Hematopoietic multipotent progenitor cell treated with erythropoietin and hydrocortisone succinate and interleukin-3 and kit ligand, for 4 days (in vitro differentiated cells): ENCODE measurements at regions not wholly inside any gene's neighbourhood (a gene's known extent, or its start where the extent isn't known, plus 50 kb on each side); places are given as distances from the start of the nearest gene placed in this dataset.
"Not testable (repeated sequence)": the region's sequence is repeated elsewhere in the genome, so short reads cannot be mapped to it uniquely, and the experiment has no call there.

Experiments
- DNase-seq: peaks from one replicate; pipeline ENCODE4 v3.0.0-alpha.2; 2015

DNA sequence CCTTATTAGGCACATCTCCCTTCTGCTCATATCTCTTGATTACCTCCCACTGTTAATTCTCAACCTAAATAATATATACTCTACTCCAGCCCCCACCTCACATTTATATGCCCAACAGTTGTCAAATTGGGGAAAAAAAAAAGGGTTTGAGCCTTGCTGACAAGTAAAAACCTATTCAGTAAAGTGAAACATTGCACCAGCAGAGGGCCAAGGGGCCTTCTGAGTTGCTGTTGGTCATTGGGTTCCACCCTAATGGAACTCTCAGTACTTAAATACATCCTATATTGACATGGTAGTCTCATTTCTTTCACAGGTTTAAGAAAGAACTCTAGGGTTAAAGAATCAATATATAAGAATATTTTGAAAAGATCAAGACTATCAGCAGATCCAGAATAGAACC, 362.2 kb downstream of the SMARCA1 start:
- DNase-seq = no peak

DNA sequence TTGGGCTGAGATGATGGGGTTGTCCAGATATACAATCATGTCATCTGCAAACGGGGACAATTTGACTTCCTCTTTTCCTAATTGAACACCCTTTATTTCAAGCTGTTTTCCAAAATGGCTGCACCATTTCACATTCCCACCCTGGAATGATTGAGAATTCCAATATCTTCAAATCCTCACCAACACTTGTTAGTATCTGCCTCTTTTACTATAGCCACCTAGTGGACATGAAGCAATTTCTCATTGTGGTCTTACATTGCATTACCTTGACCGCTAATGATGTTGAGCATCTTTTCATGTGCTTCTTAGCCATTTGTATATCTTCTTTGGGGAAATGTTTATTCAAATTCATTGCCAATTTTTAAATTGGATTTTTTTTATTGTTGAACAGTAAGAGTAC, 364.8 kb downstream of the SMARCA1 start:
- no peak for DNase-seq

DNA sequence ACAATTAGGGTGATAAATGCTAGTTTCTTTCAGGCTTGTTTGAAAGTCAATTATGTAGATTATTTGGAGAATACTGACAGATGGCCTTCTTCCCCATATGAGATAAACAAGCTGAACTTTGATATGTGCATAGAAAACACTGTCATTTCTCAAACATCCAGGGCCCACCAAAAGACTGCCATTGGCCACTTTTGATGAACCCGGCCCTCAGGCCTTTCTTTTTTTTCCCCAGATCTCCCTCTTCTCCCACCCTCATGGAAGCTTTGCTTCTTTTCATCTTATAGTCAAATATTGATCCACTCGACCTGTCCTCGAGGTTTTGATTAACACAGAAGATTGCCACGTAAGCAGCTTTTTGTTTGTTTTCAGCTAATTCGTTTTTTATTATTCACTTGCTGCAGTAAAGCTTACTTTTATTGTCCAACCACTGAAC, 377.4 kb downstream of the SMARCA1 start:
- DNase-seq = no peak

DNA sequence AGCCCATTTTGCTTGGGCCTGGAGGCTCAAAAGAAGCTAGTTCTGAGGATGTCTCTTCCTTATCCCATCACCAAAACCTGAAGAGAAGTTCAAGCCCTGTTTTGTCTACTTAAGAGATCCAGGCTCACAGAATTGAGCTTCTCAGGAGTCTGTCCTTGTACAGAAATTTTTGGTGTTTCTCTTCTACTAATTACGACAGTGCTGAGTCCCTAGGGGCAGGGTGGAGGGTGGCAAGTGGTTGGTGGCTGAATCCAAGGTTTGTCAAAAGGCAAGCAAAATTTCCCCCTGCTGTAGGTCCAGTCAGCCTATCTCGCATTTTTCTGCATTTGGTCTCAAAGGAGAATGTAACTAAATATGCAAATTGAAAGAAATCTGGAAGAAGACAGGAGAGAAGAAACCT, 377.9 kb downstream of the SMARCA1 start:
- no peak for DNase-seq

DNA sequence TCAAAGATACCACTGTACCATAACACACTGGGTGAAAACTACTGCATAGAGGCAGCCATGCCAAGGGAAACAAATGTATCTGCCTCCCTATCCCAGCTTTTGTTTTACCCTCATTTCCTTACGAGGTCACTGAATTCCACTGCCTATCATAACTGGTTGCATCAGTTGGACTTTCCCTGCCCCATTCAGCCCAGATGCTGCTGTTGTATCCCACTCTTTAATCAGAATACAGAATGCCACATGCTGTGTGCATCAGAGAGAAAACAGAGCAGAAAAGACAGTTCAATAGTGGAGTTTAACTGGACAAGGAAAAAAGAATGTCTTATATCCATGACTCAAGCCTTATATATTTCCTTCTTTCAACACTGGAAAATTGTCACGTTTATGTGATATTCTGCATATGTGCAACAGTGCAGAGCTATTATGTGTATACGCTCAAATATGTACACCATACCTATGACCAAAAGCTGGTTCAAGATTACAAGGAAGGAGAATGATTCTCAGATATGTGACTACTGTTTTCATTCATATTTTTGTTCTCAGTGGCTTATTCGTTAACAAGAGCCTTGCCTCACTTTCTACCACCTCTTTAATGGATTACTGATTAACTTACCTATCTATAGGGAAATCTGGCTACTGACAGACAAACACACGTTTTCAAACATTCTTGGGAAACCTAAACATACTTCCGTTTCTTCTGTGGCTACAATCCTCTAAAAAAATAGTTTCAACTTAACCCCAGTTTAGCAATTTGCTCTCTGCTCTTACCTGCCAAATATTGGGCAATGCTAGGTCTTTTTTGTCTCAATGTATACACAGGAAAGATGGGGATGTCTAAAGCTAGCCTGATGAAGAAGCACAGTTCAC, 378.9 kb downstream of the SMARCA1 start:
- DNase-seq = no peak

DNA sequence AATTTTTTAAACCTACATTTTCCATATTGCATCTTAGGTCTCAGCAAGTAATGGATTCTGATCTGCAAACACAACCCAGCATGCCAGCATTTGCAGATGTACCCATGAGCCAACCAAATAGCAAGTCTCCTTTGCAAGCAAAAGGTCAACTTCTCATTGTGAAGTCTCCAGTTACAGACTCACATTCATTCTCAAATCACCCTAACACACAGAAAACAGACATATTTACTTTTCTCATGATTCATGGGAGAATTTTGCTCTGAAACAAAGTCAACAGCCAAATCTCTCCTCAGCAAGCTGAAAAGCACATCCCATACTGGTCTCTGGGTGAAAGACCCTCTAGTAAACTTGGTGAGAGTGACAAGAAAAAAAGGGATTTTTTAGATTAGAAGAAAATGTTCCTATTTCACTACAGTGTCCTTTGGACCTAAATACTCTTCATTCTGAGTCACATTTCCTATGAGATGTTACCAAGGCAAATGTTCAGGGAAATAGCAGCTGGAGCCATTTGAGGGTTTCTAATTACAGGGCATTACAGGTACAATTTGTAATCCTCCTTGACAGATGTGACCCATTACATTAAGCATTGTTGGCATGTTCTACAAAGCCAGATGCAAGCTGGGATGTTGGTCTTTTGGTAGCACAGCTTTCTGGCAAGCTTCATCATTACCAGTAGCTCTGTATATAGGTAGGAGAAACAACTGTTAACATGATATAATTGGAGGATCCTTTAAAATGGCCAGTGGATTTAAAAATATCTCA, 383.3 kb downstream of the SMARCA1 start:
- no peak for DNase-seq

DNA sequence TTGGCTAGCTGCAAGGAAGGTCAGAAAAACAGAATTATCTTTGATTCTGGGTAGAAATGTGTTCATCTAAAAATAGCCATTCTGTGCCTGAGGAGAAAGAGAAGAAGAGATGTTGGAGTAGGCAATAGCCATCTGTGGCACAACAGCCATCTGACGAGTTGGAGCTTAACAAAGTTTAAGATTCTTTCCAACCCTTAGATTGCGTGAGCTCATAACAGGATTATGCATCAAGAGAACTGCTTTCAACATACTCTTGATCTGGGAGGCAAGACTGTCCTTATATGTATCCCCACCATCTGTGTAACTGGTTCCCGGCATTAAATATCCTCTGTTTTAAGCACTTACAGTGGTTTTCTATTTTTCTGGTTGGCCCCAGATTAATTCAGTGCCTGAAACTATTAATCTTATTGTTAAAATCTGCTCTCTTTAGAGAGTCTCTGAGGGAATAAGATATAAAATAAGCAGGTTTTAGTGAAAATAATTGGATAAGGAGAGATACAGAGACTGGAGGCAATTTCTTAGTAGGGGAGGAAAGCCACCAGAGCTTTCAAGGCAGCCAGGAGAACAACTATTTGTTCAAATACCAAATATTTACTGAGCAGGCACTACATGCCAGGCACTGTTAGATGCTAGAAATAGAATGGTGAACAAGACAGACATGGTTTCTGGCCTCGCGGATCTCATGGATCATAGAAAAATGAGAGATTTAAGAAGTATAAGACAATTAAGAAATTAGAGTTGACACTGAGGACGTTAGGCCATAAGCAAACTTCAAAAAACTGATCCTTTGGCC, 398.0 kb downstream of the SMARCA1 start:
- no peak for DNase-seq

DNA sequence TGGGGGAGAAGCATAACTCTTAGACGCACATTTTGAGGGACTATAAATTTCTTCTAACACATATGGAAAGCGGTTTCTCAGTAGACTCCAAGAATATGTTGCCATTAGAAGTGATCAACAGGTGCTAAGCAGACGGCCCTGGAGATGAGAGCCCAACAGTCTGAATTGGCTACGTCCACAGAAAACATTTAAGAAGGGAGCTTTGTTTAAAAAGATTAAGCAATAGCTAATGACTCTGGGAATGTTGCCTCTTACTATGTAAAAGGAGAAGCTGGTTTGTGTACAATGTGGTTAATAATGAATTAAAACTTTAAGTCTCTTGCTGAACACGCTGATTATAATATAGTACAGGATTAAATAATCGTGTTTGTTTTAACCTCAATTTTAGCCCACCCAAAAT, 399.5 kb downstream of the SMARCA1 start:
- DNase-seq = no peak

DNA sequence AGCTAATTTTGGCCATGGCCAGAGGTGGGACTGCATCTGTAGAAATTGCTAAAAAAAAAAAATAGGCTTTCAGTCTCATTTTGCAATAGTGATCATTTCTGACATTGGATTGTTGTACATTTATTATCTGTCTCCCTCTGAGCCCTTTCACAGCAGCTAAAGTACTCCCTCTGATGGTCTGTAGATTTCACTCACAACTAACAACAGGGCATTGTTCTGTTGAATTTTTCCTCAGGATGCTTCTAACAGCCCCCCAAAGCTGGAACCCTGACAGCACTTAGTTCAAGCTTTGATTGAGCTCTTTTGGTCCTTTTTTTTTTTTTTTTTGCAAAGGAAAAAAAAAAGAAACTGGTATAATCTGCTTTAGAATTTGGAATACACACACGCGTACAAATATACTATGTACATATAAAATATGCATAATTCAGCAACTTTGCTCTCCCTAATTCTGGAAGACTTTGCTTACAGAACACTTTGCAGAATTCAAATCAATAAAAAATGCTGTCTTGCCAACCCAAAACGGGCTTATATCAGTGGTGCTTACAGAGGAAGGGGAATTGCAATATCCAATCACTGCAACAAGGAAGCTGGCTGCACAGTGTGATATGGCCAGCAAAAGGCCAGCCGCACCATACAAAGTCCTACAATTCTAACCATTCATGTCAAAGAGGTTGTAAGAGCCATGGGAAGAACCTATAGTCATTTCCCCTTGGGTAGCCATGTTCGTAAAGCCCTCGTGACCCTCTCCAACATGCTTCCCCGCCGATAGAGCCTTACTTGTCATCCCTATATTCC, 406.4 kb downstream of the SMARCA1 start:
- no peak for DNase-seq

DNA sequence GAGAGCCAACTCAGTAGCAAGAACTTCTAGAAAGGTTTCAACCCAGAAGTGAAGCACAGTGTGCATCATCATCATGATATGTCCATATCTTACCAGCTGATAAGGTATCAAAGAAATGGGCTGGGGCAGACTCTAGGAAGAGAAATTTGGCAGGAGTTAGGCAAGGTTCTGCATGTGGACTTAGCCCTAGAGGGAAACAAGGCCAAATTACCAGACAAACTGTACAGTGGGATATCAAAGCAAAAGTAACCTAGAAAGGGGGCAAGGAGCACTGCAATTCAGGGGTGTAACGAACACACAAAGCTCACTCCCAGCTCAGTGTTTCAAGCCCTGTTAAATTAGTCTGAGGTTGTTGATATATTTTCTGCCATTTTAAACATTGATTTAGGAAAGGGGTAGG, 407.4 kb downstream of the SMARCA1 start:
- DNase-seq = no peak

DNA sequence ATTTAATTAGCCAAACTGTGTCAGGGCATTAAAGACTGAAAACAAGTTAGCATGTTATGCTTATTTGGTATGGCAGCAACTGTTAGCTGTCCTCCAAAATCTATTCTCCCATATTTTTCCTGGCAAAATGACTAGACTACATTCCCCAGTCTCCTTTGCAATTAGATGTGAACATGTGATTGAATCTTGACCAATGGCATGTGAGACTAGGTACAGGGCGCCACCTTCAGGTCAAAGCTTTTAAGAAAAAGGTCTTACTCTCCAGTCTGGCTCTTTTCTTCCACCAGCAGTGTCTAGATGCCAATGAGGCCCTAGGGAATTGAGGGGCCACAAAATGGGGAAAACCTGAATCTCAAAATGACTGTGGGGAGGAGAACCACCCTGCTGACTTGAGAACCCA, 408.2 kb downstream of the SMARCA1 start:
- peak; percentile 64 for DNase-seq

DNA sequence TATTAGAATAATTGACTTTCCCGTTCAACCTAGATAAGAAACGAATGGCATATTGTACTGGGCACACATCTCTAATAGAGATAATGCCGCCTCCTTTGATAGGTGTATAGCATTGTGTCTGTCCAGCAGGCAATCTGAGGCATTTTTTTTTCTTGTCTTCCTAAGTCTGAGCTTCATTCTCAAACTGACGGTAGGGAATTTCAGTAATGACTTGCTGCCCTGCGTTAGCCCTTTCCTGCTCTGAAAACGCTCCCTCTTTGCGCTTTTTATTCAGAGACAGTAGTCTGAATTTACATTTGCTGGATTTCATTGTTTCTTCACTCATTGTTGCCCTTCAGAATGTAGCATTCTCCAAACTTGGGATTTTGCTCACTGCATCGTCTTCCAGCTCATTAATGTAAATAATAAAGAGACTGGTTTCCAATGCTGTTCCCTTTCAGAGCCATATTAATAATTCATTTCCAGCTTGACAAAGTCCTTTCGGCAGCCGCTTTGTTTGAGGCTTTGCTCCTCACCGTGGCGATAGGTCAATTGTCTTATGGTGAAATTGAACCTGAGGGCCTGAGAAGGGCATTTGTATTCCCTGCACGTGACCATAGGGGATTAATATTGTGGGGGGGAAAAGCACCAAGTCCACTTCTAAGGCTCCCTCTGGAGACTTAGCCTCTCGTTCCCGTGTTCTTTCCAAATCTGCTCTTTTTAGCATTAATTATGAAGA, 412.1 kb downstream of the SMARCA1 start:
- DNase-seq = no peak

DNA sequence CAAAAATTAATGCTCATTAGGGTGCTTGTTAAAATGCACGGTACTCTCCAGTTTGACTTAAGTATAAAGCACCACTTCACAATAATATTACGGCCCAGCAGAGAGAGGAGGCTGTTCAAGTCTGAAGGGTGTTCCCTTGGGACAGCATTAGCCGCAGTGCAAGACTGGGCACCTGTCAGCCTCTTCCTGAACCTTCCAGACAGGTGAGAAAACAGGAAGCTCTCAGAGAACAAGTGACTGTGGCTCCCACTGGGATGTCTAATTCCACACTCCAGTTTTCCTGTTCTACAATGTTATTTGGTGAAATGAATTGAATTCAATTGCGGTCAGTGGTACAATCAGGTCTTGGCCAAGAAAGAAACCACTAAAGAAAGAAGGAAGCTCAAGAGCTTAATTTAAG, 414.4 kb downstream of the SMARCA1 start:
- no peak for DNase-seq

DNA sequence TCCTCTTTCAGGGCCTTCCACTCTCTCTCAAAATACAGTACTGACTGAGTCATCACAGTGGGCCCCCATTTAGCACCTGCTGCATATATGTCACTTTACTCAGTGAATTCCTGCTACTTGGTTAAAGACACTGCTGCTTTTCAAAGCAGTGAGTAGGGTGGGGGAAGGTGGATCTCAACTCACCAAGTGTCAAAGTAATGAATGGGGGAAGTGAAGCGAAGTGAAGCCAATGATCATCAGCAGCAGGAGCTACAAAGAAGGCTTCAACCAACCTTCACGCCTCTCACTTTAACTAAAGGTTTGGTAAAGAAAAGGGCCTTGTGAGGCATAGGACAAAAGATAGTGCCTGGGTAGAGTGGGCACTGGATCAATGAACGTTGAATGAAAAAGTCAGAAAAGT, 424.1 kb downstream of the SMARCA1 start:
- DNase-seq = no peak

DNA sequence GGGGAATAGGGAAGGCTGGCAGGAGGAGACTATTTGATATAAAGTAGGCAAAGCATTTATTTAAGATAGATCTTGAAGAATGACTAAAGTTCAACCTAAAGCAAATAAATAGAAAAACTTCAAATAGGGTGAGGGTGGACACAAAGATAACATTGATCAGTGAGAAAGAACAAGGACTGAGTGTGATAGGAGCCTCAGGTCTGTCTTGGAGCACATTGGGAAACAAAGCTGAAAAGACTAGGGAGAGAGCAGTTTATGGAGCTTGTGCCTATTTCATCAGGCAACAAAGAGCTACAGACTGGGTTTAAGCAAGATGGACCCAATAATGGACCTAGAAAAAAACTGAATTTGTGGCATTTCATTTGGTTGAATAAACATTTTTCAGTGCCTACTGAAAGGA, 425.6 kb downstream of the SMARCA1 start:
- no peak for DNase-seq

DNA sequence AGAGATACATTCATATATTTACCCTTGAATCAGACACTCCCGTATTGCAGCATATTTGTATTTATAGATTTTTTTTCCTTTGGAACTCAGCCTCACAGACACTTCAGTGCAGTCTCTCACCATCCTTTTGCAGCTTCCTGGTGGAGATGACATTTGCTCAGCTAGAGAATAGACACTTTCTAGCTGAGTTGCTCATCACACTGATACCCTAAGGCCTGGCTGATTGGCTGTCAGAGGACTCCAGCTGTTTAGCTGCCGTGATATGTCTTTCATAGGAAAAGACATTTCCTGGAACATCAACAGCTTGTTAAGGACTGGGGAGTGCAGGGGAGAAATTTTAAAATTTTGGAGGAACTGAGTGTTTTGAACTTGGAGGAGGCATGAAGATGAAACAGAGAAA, 429.6 kb downstream of the SMARCA1 start:
- DNase-seq = no peak

DNA sequence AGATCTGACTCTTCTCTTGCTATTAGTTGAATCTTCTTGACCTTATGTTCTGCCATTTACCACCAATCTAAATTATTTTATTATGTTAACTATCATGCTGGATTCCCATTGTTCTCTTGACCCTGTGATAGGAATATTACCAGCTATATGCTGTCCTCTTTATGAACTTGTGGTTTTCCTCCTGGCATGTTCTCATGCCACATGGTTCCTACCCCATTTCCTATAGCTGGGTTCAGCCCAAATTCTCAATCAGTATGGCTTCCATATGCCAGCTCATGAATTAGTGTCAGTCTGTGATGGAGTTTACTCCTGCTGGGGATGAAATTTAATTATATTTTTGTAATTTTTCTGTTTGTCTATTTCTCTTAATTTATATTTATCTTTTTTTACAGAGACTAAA, 430.5 kb downstream of the SMARCA1 start:
- DNase-seq = no peak

DNA sequence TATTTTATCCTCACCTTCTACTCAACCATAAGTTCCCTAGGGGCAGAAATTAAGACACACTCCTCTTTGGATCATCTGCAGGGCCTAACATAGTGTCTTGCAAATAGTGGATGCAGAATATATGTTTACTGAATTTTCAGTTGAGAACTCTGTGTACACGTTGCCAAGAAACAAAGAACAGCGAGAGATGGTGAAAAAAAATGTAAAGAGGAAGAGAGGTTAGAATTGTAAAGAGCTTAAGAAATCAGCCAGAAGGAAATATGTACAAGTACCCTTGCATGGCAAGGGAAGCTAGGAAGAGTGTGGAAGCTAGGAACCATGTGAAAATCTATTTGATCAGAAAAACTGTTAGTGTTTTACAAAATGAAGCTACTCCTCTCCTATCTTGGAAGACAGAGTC, 431.0 kb downstream of the SMARCA1 start:
- no peak for DNase-seq

DNA sequence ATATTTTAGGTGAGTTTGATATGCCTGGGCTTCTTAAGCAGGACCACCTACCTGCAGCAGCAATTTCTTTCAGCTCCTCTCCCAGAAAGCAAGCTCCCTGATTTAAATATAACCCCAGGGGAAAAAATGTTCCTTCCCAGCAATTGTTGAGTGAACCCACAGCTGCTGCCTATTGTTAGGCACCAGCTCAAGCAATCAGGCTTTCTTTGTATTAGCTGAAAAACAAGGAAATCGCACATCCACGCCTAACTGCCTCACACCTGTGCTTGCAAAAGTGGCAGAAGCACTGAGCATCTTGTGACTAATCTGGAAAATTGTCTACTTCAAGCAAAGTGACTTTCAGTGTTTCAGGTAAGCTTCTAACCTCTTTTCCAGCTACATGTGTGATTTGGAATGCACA, 432.2 kb downstream of the SMARCA1 start:
- DNase-seq = no peak

DNA sequence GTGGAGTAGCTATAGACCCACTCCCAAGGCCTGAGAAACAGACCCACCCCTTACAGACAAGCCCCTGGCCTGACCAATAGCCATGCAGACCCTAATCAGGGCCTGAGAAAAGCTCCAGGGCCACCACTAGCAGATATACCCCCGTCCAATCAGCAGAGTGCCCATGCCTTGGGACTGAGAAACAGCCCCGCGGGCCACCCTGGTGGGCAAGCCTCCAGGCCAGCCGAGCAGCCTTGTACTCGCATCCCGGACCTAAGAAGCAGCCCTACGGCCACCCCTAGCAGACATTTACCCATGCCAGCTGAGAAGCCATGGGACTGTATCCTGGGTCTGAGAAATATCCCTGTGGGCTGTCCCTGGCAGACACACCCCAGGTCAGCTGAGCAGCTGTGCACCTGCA, 436.5 kb downstream of the SMARCA1 start:
- DNase-seq = no peak

DNA sequence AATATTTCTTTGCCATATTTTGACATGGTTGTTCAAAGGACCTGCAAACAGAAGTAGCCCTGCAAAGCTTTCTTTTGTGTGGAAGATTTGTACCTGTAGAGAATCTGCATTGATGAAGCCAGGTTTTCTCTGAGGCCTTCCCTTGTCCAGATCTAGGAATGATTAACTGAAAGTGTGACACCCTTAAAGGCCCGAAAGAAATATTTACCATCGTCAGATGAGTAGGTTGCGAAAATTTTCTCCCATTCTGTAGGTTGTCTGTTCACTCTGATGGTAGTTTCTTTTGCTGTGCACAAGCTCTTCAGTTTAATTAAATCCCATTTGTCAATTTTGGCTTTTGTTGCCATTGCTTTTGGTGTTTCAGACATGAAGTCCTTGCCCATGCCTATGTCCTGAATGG, 439.0 kb downstream of the SMARCA1 start:
- not testable (repeated sequence) for DNase-seq
